Karpas-422 (cell line): ENCODE measurements at regions not wholly inside any gene's neighbourhood (a gene's known extent, or its start where the extent isn't known, plus 50 kb on each side); places are given as distances from the start of the nearest gene placed in this dataset.

Experiments used
- DNase-seq: peaks from one replicate; pipeline ENCODE4 v3.0.0-alpha.2; 2015
- H2AFZ ChIP-seq: fragments of 200-600 bp; sonication (generic); 2 replicates; pipeline ENCODE4 v1.6.1; 2014; ENCODE audit warnings: antibody characterized with exemption, low read length, mixed read lengths
- H3K27ac ChIP-seq: fragments of 200-600 bp; sonication (generic); 2 replicates; pipeline ENCODE4 v1.5.1; 2014; ENCODE audit warnings: mild to moderate bottlenecking, low read length, moderate library complexity
- H3K27me3 ChIP-seq: fragments of 200-600 bp; sonication (generic); 2 replicates; pipeline ENCODE4 v1.6.1; 2014; ENCODE audit warnings: low read length, mixed read lengths
- H3K36me3 ChIP-seq: fragments of 200-600 bp; sonication (generic); 2 replicates; pipeline ENCODE4 v1.6.1; 2014; ENCODE audit warnings: low read length, mixed read lengths; ENCODE audit not compliant: insufficient read depth
- H3K4me1 ChIP-seq: fragments of 200-600 bp; sonication (generic); 2 replicates; pipeline ENCODE4 v1.6.1; 2014; ENCODE audit warnings: mild to moderate bottlenecking, low read length, mixed read lengths
- H3K4me2 ChIP-seq: fragments of 200-600 bp; sonication (generic); 2 replicates; pipeline ENCODE4 v1.6.1; 2014; ENCODE audit warnings: low read length, low read depth, mild to moderate bottlenecking; ENCODE audit not compliant: poor library complexity, severe bottlenecking
- H3K4me3 ChIP-seq: fragments of 200-600 bp; sonication (generic); 2 replicates; pipeline ENCODE4 v1.5.1; 2014; ENCODE audit warnings: mild to moderate bottlenecking, antibody characterized with exemption, low read length, mixed read lengths
- H3K79me2 ChIP-seq: fragments of 200-600 bp; sonication (generic); 2 replicates; pipeline ENCODE4 v1.6.1; 2014; ENCODE audit warnings: mild to moderate bottlenecking, low read length, mixed read lengths
- H3K9ac ChIP-seq: fragments of 200-600 bp; sonication (generic); 2 replicates; pipeline ENCODE4 v1.6.0; 2014; ENCODE audit warnings: low read length
- H3K9me2 ChIP-seq: fragments of 200-600 bp; sonication (generic), shearing (Covaris generic); replicated peaks from 2 replicates; pipeline ENCODE4 v1.6.0; 2014; ENCODE audit warnings: mild to moderate bottlenecking, low read length, moderate library complexity; ENCODE audit not compliant: insufficient read depth
- H3K9me3 ChIP-seq: fragments of 300-700, 200-600 bp; sonication (generic); 2 replicates; pipeline ENCODE4 v1.6.1; 2014; ENCODE audit warnings: low read length, mixed read lengths
- H4K20me1 ChIP-seq: fragments of 200-600 bp; sonication (generic); 2 replicates; pipeline ENCODE4 v1.6.1; 2014; ENCODE audit warnings: mild to moderate bottlenecking, antibody characterized with exemption, low read length, low read depth; ENCODE audit not compliant: insufficient read depth

DNA sequence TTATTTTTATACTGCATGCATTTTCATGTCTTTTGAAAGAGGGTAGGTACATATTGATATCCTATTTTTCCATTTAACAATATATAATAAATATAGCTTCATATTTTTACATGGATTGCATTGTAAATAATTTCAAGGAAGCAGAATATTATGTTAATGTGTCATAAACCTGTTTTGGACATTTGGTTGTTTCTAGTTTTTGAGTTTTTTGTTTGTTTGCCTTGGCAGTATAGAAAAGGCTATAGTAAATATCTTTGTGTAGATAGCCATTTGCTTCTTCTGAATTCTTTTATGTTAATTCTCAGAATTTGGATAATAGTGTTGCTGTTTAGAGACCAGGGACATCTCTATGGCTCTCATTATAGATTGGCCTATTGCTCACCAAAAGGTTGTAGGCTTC, 645.2 kb downstream of the SLC4A3 start:
- no peaks in the 10 kb centered on the region for H3K79me2 ChIP-seq
- H3K4me1 ChIP-seq = no peaks in the 10 kb centered on the region
- no peaks in the 10 kb centered on the region for H3K36me3 ChIP-seq
- no peak overlapping the region for H2AFZ ChIP-seq
- H4K20me1 ChIP-seq = no peaks in the 10 kb centered on the region
- H3K27me3 ChIP-seq = no peaks in the 10 kb centered on the region
- no peak overlapping the region for H3K4me3 ChIP-seq
- no peak overlapping the region for H3K9ac ChIP-seq
- H3K9me2 ChIP-seq = no peaks in the 10 kb centered on the region
- no peaks in the 10 kb centered on the region for H3K9me3 ChIP-seq
- no peak overlapping the region for H3K4me2 ChIP-seq
- H3K27ac ChIP-seq = no peak overlapping the region
- no peak for DNase-seq

DNA sequence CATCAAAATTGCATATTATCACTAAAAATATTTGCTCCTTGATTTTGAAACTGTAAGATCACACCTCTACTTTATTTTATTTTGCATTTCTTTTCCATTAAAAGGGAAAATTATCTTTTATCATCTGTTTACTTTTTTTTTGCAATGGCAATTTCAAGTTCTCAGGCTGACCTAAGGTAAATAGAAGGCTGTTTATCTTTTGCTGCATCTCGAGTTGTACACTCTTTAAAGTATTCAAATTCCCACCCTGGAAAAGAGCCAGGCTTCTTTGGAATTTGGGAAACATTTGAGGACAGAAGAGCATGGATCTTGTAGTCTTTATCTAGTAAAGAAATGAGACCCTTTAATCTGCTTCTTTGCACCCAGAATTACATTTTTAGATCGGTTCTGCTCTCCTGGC, 645.7 kb downstream of the SLC4A3 start:
- Histone ChIP-seq H3K4me3 (no peak overlapping the region), H3K27me3 (no peaks in the 10 kb centered on the region), H3K4me1 (no peaks in the 10 kb centered on the region), H3K27ac (no peak overlapping the region), H3K9me3 (no peaks in the 10 kb centered on the region), H3K36me3 (no peaks in the 10 kb centered on the region), H3K4me2 (no peak overlapping the region), H4K20me1 (no peaks in the 10 kb centered on the region), H3K79me2 (no peaks in the 10 kb centered on the region), H3K9me2 (no peaks in the 10 kb centered on the region), H2AFZ (no peak overlapping the region), H3K9ac (no peak overlapping the region)
- DNase-seq = no peak

DNA sequence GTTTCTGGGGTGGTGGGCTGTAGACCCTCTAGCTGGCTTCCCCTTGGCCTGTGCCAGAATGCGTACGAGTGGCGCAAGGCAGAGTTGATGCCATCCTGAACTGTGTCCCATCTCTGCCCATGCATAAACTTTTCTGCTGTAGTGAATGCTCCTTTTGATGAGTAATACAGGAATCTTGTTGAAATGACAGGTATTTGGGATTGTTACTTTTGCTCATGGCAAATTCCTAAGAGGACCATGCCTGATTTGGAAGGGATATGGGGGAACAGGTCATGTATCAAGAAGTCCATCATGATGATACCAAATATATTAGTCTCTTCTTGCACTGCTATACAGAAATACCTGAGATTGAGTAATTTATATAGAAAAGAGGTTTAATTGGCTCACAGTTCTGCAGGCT, 648.0 kb downstream of the SLC4A3 start:
- DNase-seq = no peak

DNA sequence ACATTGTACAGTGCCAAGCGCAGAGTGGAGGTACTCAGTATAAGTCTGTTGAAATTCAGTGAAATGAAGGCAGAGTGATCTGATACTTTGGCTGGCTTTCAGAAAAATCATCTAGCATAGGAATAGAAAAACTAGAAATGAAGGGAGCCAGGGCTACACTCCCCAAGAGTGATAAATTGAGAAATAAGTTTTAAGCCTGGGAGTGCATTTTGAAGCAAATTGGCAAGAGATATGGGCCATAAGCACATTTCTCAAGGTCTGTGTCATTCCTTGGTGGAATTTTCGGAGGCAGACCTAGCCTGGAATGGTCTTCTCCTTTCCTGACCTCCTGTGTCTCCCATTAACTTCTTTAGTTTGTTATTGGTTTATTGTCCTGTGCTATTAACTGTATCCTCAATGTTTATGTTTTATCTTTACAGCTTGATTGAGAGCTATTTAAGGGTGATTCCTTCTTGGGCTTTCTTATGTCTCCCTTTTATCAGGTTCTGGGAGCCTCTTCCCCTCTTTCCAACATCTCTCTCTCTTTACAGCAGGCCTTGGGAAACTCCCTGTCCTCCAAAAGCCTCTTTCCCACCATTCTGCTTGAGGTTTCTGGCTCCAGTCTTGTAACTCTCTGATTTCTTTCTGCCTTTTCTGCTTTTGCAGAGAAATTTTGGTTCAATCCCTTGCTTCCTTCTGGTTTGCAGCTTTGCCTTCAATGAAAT, 649.5 kb downstream of the SLC4A3 start:
- no peaks in the 10 kb centered on the region for H3K27me3 ChIP-seq
- DNase-seq = no peak
- H2AFZ ChIP-seq = no peak overlapping the region
- no peaks in the 10 kb centered on the region for H3K79me2 ChIP-seq
- no peaks in the 10 kb centered on the region for H4K20me1 ChIP-seq
- H3K4me1 ChIP-seq = no peaks in the 10 kb centered on the region
- no peak overlapping the region for H3K9ac ChIP-seq
- H3K36me3 ChIP-seq = no peaks in the 10 kb centered on the region
- no peaks in the 10 kb centered on the region for H3K9me3 ChIP-seq
- H3K27ac ChIP-seq = no peak overlapping the region
- no peak overlapping the region for H3K4me2 ChIP-seq
- no peaks in the 10 kb centered on the region for H3K9me2 ChIP-seq
- H3K4me3 ChIP-seq = no peak overlapping the region

More for the DNA sequence above, 648.0 kb downstream of the SLC4A3 start:
- Histone ChIP-seq H4K20me1 (no peaks in the 10 kb centered on the region), H3K36me3 (no peaks in the 10 kb centered on the region), H3K4me1 (no peaks in the 10 kb centered on the region), H3K27me3 (no peaks in the 10 kb centered on the region), H3K27ac (no peak overlapping the region), H3K4me3 (no peak overlapping the region), H3K79me2 (no peaks in the 10 kb centered on the region), H3K9me2 (no peaks in the 10 kb centered on the region), H3K4me2 (no peak overlapping the region), H2AFZ (no peak overlapping the region), H3K9me3 (no peaks in the 10 kb centered on the region), H3K9ac (no peak overlapping the region)

DNA sequence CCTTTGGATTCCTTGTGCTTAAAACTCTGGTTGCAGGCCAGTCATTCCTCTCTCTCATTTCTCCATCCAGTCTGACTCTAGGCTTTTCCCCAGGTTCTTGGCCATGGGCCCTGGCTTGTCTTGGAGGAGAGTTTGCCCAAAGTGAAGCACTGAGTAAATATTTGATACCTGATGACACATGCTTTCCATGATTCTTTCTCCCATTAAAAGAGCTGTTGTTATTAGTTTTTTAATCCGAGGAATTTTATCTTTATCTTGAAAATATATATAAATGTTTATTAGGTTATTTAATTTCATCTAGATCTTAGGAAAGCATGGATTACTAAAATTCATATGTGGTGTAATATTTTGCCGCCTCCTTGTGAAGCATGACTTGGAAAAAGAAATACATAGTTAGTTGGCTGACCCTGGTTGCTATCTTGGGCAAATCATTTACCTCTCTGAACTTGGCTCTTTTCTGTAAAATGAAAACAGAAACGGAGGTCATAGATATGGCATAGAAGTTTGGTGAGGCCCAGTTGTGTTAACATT, 650.1 kb downstream of the SLC4A3 start:
- no peak for DNase-seq
- Histone ChIP-seq H2AFZ (no peak overlapping the region), H3K9me3 (no peaks in the 10 kb centered on the region)

DNA sequence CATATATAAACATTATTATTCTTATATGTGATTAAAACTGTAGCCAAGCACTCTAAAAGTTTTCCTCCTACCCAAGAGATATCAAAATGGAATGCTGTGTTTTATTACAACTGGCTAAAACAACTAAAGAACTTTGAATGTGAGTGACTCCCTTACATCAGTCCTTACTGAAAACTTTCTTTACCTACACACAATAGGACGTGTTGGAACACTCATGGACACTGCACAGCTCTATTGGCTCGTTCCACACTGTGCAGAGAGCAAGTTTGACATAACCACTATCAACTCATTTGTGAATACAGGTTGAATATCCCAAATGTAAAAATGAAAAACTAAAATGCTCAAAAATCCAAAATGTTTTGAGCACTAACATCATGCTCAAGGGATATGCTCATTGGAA, 650.6 kb downstream of the SLC4A3 start:
- H3K9me2 ChIP-seq = no peaks in the 10 kb centered on the region
- H3K36me3 ChIP-seq = no peaks in the 10 kb centered on the region
- H3K4me3 ChIP-seq = no peak overlapping the region
- H2AFZ ChIP-seq = no peak overlapping the region
- no peak overlapping the region for H3K9ac ChIP-seq
- DNase-seq = no peak
- H3K27me3 ChIP-seq = no peaks in the 10 kb centered on the region
- H3K4me1 ChIP-seq = no peaks in the 10 kb centered on the region
- no peaks in the 10 kb centered on the region for H3K79me2 ChIP-seq
- no peak overlapping the region for H3K4me2 ChIP-seq
- H3K9me3 ChIP-seq = no peaks in the 10 kb centered on the region
- no peaks in the 10 kb centered on the region for H4K20me1 ChIP-seq
- H3K27ac ChIP-seq = no peak overlapping the region

More for the DNA sequence above, 650.1 kb downstream of the SLC4A3 start:
- Histone ChIP-seq H4K20me1 (no peaks in the 10 kb centered on the region), H3K9me2 (no peaks in the 10 kb centered on the region), H3K27ac (no peak overlapping the region), H3K9ac (no peak overlapping the region), H3K4me3 (no peak overlapping the region), H3K79me2 (no peaks in the 10 kb centered on the region), H3K4me2 (no peak overlapping the region), H3K36me3 (no peaks in the 10 kb centered on the region), H3K4me1 (no peaks in the 10 kb centered on the region), H3K27me3 (no peaks in the 10 kb centered on the region)

DNA sequence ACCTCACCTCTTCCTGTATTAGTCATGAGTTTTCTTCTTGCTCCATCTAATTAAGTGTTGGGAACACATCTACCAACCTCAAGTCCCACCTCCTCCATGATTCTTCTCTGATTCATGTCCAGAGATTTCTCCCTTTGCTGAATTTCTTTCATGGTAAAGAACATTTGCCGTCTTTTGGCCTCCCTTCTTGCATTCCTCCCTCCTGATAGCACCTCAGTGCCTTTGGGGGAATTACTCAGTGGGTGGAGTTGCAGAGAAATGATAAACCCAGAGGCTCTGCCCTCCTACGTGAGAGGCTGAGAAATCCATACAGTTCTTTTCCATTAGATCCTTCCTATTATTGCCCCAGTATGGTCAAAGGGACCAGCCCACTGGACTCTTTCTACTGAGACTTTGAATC, 651.9 kb downstream of the SLC4A3 start:
- no peak overlapping the region for H3K4me3 ChIP-seq
- H3K9ac ChIP-seq = no peak overlapping the region
- H3K27me3 ChIP-seq = no peaks in the 10 kb centered on the region
- H3K4me2 ChIP-seq = no peak overlapping the region
- no peak overlapping the region for H3K27ac ChIP-seq
- no peaks in the 10 kb centered on the region for H4K20me1 ChIP-seq
- no peak overlapping the region for H2AFZ ChIP-seq
- H3K9me3 ChIP-seq = no peaks in the 10 kb centered on the region
- H3K9me2 ChIP-seq = no peaks in the 10 kb centered on the region
- no peak for DNase-seq
- H3K79me2 ChIP-seq = no peaks in the 10 kb centered on the region
- no peaks in the 10 kb centered on the region for H3K4me1 ChIP-seq
- H3K36me3 ChIP-seq = no peaks in the 10 kb centered on the region

DNA sequence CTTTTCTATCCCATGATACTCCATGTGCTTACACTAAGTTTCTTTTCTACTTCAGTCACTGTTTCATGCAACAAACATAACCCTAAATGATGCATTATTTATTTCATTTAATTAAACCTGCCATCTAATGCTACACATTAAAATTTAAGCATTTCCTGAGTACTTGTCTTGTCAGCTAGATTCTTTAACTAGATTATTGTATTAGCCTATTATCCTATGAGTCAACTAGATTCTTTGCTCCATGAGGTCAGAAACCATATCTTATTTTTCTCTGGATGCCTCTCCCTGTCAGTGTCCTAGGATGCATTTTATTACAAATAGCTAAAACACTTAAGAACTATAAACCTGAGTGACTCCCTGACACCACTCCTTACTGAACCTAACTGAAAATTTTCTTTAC, 652.4 kb downstream of the SLC4A3 start:
- Histone ChIP-seq H3K4me3 (no peak overlapping the region), H3K9me2 (no peaks in the 10 kb centered on the region), H3K27me3 (no peaks in the 10 kb centered on the region), H3K36me3 (no peaks in the 10 kb centered on the region), H2AFZ (no peak overlapping the region), H3K9ac (no peak overlapping the region), H3K4me2 (no peak overlapping the region), H4K20me1 (no peaks in the 10 kb centered on the region), H3K9me3 (no peaks in the 10 kb centered on the region), H3K4me1 (no peaks in the 10 kb centered on the region), H3K27ac (no peak overlapping the region), H3K79me2 (no peaks in the 10 kb centered on the region)
- no peak for DNase-seq
